ENCODE measurements at regions not wholly inside any gene's neighbourhood (a gene's known extent, or its start where the extent isn't known, plus 50 kb on each side); places are given as distances from the start of the nearest gene placed in this dataset.
A peak's percentile ranks its signal among the peaks of the same experiment; 100 is the strongest.

GRCh38 chr17:62880120-62880519, 72.0 kb upstream of the MARCHF10 start:
- DNase-seq: no peak

GRCh38 chr17:62876673-62877405, 68.7 kb upstream of the MARCHF10 start:
- DNase-seq: peak; percentile 63

DNA sequence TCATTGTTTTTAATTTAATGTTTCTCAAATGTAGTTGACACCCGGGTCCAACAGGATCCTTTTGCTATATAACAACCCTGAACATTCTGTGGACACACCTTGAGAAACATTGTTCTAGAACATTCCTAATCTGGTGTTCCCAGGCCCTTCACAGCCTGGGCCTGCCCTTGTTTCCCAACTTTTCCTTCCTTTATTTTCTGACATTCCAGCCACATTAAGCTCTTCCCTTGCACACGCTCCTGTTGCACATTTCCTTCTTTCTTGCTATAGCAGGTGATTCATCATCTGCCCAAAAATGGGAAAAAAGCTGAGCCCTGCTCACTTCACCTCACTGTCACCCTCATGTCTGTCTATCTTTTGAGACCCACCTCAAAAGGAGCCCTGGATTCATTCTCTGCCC, 67.9 kb upstream of the MARCHF10 start:
- no peak for DNase-seq

GRCh38 chr17:62875296-62875695, 67.2 kb upstream of the MARCHF10 start:
- DNase-seq: no peak

- no peak for DNase-seq
Measured at GRCh38 chr17:62871291-62871690, 63.2 kb upstream of the MARCHF10 start.

- DNase-seq: peak; percentile 52
Measured at GRCh38 chr17:62870552-62870971, 62.4 kb upstream of the MARCHF10 start.

DNA sequence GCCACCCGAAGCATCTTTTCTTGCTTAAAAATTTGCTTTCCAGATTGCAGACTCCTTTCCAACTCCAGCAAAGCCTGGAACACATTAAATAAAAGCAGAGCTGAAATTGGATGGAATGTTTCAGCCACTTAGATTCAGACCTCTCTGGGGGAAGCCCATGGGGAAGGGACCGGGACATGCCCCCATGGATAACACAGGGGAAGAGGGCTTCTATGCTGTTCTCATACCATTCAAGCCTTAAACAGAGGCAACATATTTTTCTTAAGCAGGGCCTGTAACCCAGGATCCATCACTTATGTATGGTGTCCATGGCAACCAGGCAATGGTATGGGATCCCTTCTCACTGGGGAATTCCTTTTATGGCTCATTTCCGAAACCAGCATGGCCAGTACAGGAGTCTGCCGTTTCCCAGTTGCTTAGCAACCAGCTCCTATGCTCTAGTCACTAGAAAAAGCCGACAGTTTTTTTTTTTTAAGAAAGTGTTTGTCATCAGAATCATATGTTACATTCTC, 62.0 kb upstream of the MARCHF10 start:
- DNase-seq: peak; percentile 86

- no peak for DNase-seq
Measured at GRCh38 chr17:62868723-62869122, 60.6 kb upstream of the MARCHF10 start.

- no peak for DNase-seq
Measured at GRCh38 chr17:62868008-62868407, 59.9 kb upstream of the MARCHF10 start.

DNA sequence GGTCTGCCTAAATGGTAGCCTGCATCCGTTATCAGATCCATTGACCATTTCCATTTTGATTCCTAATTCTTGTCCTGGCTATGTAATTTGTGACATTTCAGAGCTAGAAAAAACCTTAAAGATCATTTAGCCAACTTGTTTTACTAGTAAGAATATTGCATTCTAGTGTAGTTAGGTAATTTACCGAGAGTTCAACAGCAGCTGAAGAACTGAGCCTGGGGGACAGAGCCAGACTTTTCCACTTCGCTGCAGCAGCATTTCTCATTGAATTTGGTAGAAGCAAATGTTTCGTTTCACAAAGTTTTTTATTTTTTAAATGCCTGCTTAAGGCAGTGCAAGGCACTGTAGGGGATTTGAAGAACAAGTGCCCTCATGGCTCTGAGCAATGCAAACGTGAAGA, 59.2 kb upstream of the MARCHF10 start:
- no peak for DNase-seq

DNA sequence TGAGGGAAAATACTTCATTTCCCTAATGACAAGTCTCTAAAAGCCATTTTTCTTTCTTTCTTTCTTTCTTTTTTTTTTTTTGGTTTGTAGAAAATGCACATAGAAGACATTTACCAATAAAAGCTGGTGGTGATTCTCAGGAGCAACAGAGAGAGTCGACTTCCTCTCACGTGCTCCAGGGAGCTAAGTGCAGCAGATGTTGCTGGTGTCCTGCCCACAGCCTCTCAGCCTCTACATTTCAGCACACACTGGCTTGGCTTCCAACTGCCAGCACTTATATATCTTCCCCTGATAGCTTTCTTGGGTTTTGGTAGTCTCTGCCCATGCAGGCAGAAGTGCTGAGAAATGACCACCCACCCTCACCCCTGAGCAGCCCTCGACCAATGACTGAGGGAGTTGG, 58.4 kb upstream of the MARCHF10 start:
- no peak for DNase-seq

DNA sequence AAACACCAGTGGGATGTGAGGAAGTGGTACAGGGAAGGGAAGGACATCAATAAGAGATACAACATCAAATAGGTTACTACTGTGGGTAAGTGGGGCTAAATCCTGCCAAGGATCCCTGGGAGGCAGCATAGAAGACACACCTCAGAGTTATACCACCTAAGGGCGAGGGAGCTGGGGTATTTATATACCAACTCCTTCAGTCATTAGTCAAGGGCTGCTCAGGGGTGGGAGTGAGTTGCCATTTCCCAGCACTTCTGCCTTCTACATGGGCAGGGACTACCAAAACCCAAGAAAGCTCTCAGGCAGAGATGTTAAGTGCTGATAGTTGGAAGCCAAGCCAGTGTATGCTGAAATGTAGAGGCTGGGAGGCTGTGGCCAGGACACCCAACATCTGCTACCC, 57.5 kb upstream of the MARCHF10 start:
- no peak for DNase-seq

DNA sequence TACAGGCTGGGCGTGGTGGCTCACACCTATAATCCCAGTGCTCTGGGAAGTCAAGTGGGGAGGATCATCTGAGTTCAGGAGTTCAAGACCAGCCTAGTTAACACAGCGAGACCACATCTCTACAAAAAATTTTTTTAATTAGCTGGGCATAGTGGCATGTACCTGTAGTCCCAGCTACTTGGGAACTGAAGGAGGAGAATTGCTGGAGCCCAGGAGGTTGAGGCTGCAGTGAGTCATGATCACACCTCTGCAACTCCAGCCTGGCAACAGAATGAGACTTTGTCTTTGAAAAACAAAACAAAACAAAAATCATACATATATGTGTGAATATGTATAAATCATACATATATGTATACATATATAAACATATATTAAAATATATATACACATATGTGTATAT, 54.1 kb upstream of the MARCHF10 start:
- no peak for DNase-seq

DNA sequence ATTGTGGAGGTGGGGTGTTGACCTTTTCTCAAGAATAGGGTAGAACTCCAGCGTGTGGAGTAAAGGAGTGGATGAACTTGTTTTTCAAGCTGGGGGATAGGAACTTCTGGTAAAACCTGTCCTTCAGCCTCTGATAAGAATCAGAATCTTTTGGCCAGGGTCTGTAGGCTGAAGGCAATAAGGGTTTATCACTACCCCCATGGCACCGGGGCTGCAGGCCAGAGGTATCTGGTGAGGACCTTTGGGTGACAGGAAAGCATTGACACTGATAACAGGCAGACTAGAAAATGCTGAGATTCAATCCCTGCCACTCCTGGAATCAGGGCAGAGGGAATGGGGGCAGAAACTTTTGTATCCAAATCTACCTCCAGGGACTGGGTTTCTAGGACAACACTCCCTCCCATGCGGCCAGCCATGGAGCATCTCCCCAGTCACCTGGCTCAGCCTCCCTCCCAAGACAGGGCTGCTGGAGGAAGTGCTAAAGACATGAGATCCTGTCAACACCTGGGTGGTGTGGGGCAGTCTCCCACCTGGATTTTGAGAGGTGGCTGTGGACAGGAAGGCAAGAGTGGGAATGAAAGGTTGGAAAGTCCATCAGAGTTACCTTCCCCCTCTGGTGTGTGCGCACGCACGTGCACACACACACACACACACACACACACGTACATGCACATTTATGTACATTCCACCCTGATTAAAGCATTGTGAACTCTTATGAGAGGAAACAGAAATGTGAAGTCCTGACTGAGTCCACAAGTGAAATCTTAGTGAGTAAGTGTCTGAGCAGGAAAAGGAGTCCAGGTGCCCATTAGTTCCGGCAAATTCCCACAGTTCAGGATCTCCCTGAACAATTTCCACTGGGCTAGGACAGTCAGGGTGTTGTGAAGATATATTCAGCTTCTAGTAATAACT, 53.1 kb upstream of the MARCHF10 start:
- no peak for DNase-seq

DNA sequence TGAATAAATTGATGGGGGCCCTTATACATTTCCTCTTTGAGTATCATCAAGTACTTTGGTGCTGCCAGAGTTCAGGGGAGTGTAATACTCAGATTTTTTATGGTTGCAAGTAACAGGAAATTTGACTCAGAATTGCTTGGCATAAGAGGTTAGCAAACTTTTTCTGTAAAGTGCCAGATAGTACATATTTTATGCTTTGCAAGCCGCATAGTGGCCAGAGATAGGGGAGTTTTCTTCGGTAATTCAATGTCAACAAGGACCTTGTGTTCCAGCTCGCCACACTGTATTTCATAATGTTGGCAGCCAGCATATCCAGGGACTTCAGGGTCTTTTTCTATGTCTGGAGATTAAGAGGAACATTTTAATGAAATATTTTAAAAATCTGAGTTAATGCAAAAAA, 51.0 kb upstream of the MARCHF10 start:
- no peak for DNase-seq
